ENCODE measurements at regions not wholly inside any gene's neighbourhood (a gene's known extent, or its start where the extent isn't known, plus 50 kb on each side); places are given as distances from the start of the nearest gene placed in this dataset.
"Not testable (repeated sequence)": the region's sequence is repeated elsewhere in the genome, so short reads cannot be mapped to it uniquely, and the experiment has no call there.

GRCh38 chr10:94125268-94125667 is 131.5 kb downstream of the PLCE1 start:
- DNase-seq (ENCODE audit: low read depth in 3 of 3), result not testable (repeated sequence)

GRCh38 chr10:94125856-94126255 is 132.1 kb downstream of the PLCE1 start:
- no peak for DNase-seq (ENCODE audit: low read depth in 3 of 3)

- no peak for DNase-seq (ENCODE audit: low read depth in 3 of 3)
These were observed 135.8 kb downstream of the PLCE1 start for GRCh38 chr10:94129393-94130130.

DNA sequence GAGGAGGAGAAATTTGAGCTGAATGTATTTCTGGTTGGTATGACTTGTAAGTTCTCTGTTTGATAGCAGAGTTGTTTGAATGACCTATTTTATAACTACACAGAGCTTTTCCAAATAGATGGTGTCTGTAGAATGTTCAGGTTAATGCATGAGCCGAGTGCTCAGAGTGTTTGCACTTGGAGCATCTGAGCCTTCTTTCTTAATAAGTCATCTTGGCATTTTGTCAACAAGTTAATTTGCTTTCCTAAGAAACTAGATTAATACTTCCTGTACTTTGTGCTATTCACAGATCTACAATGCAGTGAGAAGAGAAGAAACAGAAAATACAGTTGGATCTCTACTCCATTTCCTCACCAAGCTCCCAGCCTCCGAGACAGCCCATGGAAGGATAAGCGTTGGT is 138.2 kb downstream of the PLCE1 start:
- no peak for DNase-seq (ENCODE audit: low read depth in 3 of 3)

DNA sequence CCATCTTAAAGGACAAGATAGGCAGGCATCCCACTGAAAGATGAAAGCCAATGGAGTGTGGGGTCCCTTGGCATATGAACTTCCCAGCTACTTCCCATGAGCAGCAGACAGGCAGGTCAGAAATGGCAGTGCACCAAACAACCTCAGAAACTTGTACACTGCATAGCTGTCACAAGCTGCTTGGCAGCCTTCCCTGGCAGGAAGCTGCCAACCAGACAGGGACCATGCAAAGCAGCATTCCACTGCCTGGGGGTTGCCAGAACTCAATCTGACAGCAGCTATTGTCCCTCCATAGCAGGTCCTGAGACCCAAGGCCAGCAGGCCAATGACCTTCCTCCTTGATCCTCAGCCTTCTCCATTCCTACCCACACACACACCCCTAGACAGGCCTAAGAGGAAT is 139.5 kb downstream of the PLCE1 start:
- no peak for DNase-seq (ENCODE audit: low read depth in 3 of 3)

GRCh38 chr10:94137747-94138146 is 144.0 kb downstream of the PLCE1 start:
- no peak for DNase-seq (ENCODE audit: low read depth in 3 of 3)

GRCh38 chr10:94138391-94138790 is 144.7 kb downstream of the PLCE1 start:
- DNase-seq (ENCODE audit: low read depth in 3 of 3), result no peak

DNA sequence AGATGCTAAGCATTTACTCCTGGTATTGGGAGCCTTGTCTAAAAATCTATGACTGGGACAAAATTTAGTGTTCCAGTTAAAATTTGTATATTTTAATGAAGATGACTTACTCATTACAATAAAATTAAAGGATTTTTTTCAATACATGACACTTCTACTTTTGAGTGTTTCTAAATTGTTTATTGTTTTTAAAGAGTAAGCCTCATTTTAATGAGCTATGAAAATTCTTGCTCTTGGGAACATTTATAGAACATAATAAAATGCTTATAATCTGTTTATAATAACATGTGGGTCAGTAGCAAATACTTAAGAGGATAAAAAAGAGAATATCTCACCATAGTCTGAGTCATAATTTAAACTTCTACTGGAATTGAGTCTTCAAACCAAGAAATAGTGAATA is 149.5 kb downstream of the PLCE1 start:
- DNase-seq (ENCODE audit: low read depth in 3 of 3), result no peak

- DNase-seq (ENCODE audit: low read depth in 3 of 3), result no peak
These were observed 152.6 kb downstream of the PLCE1 start for GRCh38 chr10:94146313-94146712.

DNA sequence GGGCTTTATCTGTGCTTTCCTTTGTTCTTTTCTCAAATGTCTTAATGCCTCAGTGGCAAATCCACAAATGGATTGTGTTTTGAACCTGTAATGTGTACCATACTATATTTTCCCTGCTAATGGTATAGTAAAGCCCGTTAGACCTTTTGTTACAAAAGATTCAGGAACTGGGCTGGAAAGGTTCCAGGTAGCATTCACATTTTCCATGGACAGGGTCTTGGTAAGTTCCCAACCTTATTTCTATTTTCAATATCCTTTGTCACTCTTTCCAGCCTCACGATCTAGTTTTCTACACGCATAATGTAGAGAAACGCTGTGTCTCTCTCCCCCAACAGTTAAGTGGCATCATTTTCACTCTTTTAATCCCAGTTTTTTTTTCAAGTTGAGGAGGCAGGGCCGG is 153.0 kb downstream of the PLCE1 start:
- no peak for DNase-seq (ENCODE audit: low read depth in 3 of 3)

GRCh38 chr10:94149702-94150101 is 156.0 kb downstream of the PLCE1 start:
- DNase-seq (ENCODE audit: low read depth in 3 of 3), result no peak

GRCh38 chr10:94150541-94151184 is 156.9 kb downstream of the PLCE1 start:
- no peak for DNase-seq (ENCODE audit: low read depth in 3 of 3)

GRCh38 chr10:94155722-94156271 is 162.1 kb downstream of the PLCE1 start:
- no peak for DNase-seq (ENCODE audit: low read depth in 3 of 3)

DNA sequence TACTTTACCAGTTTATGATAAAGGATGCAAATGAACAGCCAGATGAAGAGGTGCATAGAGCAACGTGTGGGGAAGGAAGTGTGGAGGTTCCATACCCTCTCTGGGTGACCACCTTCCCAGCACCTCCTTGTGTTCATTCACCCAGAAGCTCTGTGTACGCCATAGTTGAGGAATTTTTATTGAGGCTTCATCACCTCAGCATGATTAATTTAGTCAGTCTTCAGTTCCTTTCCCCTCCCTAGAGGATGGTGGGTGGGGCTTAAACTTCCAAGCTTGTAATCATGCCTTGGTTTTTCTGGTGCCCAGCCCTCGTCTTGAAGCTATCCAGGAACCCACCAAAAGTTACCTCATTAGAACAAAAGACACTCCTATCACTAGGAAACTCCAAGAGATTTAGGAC is 162.7 kb downstream of the PLCE1 start:
- DNase-seq (ENCODE audit: low read depth in 3 of 3), result no peak

DNA sequence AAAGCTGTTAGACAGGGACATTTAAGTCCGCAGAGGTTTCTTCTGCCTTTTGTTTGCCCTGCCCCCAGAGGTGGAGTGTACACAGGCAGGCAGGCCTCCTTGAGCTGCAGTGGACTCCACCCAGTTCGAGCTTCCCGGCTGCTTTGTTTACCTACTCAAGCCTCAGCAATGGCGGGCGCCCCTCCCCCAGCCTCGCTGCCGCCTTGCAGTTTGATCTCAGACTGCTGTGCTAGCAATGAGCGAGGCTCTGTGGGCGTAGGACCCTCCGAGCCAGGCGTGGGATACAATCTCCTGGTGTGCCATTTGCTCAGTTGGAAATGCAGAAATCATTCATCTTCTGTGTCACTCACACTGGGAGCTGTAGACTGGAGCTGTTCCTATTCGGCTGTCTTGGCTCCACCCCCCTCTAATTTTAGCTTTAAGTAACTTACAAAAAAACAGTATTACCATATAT is 171.5 kb downstream of the PLCE1 start:
- DNase-seq (ENCODE audit: low read depth in 3 of 3), result not testable (repeated sequence)

GRCh38 chr10:94172332-94172731 is 178.6 kb downstream of the PLCE1 start:
- no peak for DNase-seq (ENCODE audit: low read depth in 3 of 3)

DNA sequence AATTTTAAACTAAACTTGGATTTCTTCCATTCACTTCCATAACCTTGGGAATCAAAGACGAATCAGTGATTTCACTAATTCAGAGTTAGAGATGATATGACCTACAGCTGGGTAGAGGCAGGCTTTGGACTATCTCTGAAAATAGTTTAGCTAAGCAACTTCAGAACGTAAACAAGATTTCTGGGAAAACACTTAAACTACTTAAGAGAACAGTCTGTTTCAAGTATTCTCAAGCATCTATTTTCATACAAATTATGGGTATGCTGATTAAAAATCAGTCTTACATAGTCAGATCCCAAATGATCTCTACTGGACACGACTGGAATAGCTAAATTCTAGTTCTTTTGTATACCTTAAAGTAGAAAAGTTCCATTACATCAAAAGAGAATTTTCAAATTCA is 179.9 kb downstream of the PLCE1 start:
- no peak for DNase-seq (ENCODE audit: low read depth in 3 of 3)

DNA sequence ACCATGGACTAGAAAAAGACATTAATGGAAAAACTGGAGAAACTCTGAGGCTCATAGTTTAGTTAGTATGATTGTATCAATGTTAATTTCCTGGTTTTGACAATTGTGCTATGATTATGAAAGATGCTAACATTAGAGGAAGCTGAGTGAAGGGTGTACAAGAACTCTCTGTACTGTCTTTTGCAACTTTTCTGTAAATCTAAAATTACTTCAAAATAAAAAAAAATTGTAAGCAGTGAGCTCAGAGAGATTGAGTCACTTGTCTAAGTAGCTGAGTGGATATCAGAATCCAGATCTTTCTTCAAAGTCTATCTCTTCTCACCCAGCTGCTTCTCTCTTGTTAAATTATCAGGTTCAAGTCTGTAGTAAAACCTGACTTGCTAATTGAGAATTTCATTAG is 181.1 kb downstream of the PLCE1 start:
- no peak for DNase-seq (ENCODE audit: low read depth in 3 of 3)

GRCh38 chr10:94178475-94179253 is 184.1 kb downstream of the NOC3L start:
- no peak for DNase-seq (ENCODE audit: low read depth in 3 of 3)

- no peak for DNase-seq (ENCODE audit: low read depth in 3 of 3)
These were observed 182.2 kb downstream of the NOC3L start for GRCh38 chr10:94180576-94180975.

GRCh38 chr10:94183666-94184264 is 179.0 kb downstream of the NOC3L start:
- DNase-seq (ENCODE audit: low read depth in 3 of 3), result peak in 1 of 3 experiments; percentile 8

DNA sequence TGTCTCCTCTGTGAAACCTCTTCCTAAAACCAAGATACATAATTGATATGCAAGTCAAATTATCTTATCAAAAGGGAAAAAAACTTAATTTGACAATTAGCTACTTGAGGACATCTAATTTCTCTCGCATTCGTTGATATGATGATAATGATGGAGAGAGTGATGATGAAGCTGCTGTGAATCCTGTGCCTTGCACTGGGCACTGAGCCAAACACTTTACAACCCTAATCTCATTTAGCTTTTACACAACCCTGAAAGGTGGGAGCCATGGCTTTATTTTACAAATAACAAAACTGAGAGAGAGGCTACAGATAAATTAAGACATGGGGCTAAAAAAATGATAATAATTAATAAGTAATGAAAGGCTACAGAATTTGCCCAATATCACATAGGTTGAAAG is 176.0 kb downstream of the NOC3L start:
- DNase-seq (ENCODE audit: low read depth in 3 of 3), result no peak
